ENCODE measurements at regions not wholly inside any gene's neighbourhood (a gene's known extent, or its start where the extent isn't known, plus 50 kb on each side); places are given as distances from the start of the nearest gene placed in this dataset.
"Not testable (repeated sequence)": the region's sequence is repeated elsewhere in the genome, so short reads cannot be mapped to it uniquely, and the experiment has no call there.

GRCh38 chr2:7693246-7694075 is 776.2 kb downstream of the RNF144A start:
- DNase-seq: no peak

GRCh38 chr2:7694076-7694985 is 777.1 kb downstream of the RNF144A start:
- no peak for DNase-seq

- not testable (repeated sequence) for DNase-seq
Observed at GRCh38 chr2:7696556-7696955, 779.3 kb downstream of the RNF144A start.

GRCh38 chr2:7697052-7697451 is 779.8 kb downstream of the RNF144A start:
- no peak for DNase-seq

GRCh38 chr2:7701791-7702190 is 784.6 kb downstream of the RNF144A start:
- DNase-seq: no peak

GRCh38 chr2:7703048-7703447 is 785.8 kb downstream of the RNF144A start:
- no peak for DNase-seq

- no peak for DNase-seq
Observed at GRCh38 chr2:7703543-7704144, 786.4 kb downstream of the RNF144A start.

GRCh38 chr2:7704296-7704865 is 787.2 kb downstream of the RNF144A start:
- no peak for DNase-seq

GRCh38 chr2:7706791-7707190 is 789.6 kb downstream of the RNF144A start:
- no peak for DNase-seq

GRCh38 chr2:7707723-7708122 is 790.5 kb downstream of the RNF144A start:
- DNase-seq: no peak

- no peak for DNase-seq
Observed at GRCh38 chr2:7709907-7710306, 792.7 kb downstream of the RNF144A start.

GRCh38 chr2:7711167-7711566 is 794.0 kb downstream of the RNF144A start:
- no peak for DNase-seq

- no peak for DNase-seq
Observed at GRCh38 chr2:7719876-7720275, 802.7 kb downstream of the RNF144A start.

GRCh38 chr2:7721413-7721995 is 804.3 kb downstream of the RNF144A start:
- no peak for DNase-seq

GRCh38 chr2:7722212-7722910 is 805.1 kb downstream of the RNF144A start:
- DNase-seq: no peak

- DNase-seq: no peak
Observed at GRCh38 chr2:7724336-7724735, 807.1 kb downstream of the RNF144A start.

- no peak for DNase-seq
Observed at GRCh38 chr2:7725171-7725849, 808.1 kb downstream of the RNF144A start.

- DNase-seq: no peak
Observed at GRCh38 chr2:7725850-7726242, 808.6 kb downstream of the RNF144A start.

GRCh38 chr2:7726989-7727388 is 809.8 kb downstream of the RNF144A start:
- DNase-seq: no peak

- DNase-seq: no peak
Observed at GRCh38 chr2:7728388-7728787, 811.2 kb downstream of the RNF144A start.

- DNase-seq: no peak
Observed at GRCh38 chr2:7730449-7730848, 813.2 kb downstream of the RNF144A start.

- no peak for DNase-seq
Observed at GRCh38 chr2:7730990-7731389, 813.8 kb downstream of the RNF144A start.
